ENCODE measurements at regions not wholly inside any gene's neighbourhood (a gene's known extent, or its start where the extent isn't known, plus 50 kb on each side); places are given as distances from the start of the nearest gene placed in this dataset.

DNA sequence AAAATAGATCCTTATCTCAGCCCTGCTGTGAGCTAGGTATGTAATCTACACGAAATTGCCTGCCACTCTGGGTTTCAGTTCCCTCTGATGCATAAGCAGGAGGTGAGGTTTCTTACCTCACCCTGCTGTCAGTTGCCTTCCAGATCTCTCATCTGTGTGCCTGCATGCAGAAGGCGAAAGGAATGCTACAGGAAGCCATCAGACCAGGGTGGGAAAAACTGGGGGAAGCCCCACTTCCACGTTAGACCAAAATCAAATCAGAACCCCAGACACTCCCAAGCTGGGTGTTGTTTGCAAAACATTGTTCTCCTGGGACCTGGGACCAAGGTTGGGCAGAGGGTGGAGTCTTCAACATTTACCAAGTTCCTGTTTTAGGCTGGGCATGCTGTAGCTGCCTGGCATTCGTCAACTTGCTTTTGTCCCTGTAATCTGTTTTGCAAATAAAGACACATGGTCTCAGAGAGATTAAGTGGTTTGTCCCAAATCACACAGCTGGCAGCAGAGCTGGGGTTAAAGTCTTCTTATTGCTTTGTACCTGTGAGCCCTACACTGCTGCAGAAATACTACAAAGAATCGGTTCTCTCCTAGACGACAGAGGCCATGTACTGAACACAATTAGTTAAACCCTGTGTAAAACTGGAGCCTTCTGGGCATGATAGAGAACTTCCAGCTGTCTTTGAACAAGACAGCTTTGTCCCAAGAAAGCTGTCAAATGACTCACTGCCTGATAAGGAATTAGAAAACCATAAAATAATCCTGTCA is 389.7 kb upstream of the RUNX1 start:
- TF ChIP-seq, protein P1, sequence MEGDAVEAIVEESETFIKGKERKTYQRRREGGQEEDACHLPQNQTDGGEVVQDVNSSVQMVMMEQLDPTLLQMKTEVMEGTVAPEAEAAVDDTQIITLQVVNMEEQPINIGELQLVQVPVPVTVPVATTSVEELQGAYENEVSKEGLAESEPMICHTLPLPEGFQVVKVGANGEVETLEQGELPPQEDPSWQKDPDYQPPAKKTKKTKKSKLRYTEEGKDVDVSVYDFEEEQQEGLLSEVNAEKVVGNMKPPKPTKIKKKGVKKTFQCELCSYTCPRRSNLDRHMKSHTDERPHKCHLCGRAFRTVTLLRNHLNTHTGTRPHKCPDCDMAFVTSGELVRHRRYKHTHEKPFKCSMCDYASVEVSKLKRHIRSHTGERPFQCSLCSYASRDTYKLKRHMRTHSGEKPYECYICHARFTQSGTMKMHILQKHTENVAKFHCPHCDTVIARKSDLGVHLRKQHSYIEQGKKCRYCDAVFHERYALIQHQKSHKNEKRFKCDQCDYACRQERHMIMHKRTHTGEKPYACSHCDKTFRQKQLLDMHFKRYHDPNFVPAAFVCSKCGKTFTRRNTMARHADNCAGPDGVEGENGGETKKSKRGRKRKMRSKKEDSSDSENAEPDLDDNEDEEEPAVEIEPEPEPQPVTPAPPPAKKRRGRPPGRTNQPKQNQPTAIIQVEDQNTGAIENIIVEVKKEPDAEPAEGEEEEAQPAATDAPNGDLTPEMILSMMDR (IDR thresholded peaks at IDR 0.05), result no peak
- TF ChIP-seq EZH2phosphoT487 (IDR thresholded peaks at IDR 0.05; ENCODE audit: borderline replicate concordance, low read depth), result no peak
- TF ChIP-seq, protein P2, sequence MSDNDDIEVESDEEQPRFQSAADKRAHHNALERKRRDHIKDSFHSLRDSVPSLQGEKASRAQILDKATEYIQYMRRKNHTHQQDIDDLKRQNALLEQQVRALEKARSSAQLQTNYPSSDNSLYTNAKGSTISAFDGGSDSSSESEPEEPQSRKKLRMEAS (IDR thresholded peaks at IDR 0.05; ENCODE audit: low read depth), result no peak
- TF ChIP-seq, protein P3, sequence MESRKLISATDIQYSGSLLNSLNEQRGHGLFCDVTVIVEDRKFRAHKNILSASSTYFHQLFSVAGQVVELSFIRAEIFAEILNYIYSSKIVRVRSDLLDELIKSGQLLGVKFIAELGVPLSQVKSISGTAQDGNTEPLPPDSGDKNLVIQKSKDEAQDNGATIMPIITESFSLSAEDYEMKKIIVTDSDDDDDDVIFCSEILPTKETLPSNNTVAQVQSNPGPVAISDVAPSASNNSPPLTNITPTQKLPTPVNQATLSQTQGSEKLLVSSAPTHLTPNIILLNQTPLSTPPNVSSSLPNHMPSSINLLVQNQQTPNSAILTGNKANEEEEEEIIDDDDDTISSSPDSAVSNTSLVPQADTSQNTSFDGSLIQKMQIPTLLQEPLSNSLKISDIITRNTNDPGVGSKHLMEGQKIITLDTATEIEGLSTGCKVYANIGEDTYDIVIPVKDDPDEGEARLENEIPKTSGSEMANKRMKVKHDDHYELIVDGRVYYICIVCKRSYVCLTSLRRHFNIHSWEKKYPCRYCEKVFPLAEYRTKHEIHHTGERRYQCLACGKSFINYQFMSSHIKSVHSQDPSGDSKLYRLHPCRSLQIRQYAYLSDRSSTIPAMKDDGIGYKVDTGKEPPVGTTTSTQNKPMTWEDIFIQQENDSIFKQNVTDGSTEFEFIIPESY (IDR thresholded peaks at IDR 0.05; ENCODE audit: borderline replicate concordance, low read depth), result no peak
- TF ChIP-seq RFX5 (IDR thresholded peaks at IDR 0.05; ENCODE audit: low read length), result no peak
- TF ChIP-seq CHD2 (IDR thresholded peaks at IDR 0.05; ENCODE audit: low read length, partially characterized antibody), result no peak
- TF ChIP-seq, protein P4, sequence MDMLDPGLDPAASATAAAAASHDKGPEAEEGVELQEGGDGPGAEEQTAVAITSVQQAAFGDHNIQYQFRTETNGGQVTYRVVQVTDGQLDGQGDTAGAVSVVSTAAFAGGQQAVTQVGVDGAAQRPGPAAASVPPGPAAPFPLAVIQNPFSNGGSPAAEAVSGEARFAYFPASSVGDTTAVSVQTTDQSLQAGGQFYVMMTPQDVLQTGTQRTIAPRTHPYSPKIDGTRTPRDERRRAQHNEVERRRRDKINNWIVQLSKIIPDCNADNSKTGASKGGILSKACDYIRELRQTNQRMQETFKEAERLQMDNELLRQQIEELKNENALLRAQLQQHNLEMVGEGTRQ (IDR thresholded peaks at IDR 0.05; ENCODE audit: borderline replicate concordance, low read depth, low read length), result no peak
- TF ChIP-seq NFIC (IDR thresholded peaks at IDR 0.05; ENCODE audit: borderline replicate concordance), result no peak
- TF ChIP-seq RCOR1 (IDR thresholded peaks at IDR 0.05; ENCODE audit: low read length), result no peak
- TF ChIP-seq JUND (IDR thresholded peaks at IDR 0.05), result no peak
- TF ChIP-seq GABPA (IDR thresholded peaks at IDR 0.05; ENCODE audit: low read depth), result no peak

Measured in SK-N-SH (cell line).